HG03097 (cell line): ENCODE measurements at regions not wholly inside any gene's neighbourhood (a gene's known extent, or its start where the extent isn't known, plus 50 kb on each side); places are given as distances from the start of the nearest gene placed in this dataset.
A peak's percentile ranks its signal among the peaks of the same experiment; 100 is the strongest.
"Not testable (repeated sequence)": the region's sequence is repeated elsewhere in the genome, so short reads cannot be mapped to it uniquely, and the experiment has no call there.

ENCODE experiments used
- ATAC-seq: cut with Tn5 transposase; IDR thresholded peaks from one replicate; pipeline ENCODE4 v1.9.1; 2021; ENCODE audit not compliant: unreplicated experiment, low FRiP score

GRCh38 chr5:45893309-45893708 lies 197.1 kb upstream of the HCN1 start:
- ATAC-seq, result no peak

- ATAC-seq, result not testable (repeated sequence)
These were observed 194.4 kb upstream of the HCN1 start for GRCh38 chr5:45890441-45891080.

- no peak for ATAC-seq
These were observed 166.6 kb upstream of the HCN1 start for GRCh38 chr5:45862763-45863162.

- ATAC-seq, result no peak
These were observed 151.7 kb upstream of the HCN1 start for GRCh38 chr5:45847877-45848276.

GRCh38 chr5:45826055-45826454 lies 129.9 kb upstream of the HCN1 start:
- ATAC-seq, result no peak

- no peak for ATAC-seq
These were observed 104.2 kb upstream of the HCN1 start for GRCh38 chr5:45800331-45800730.

GRCh38 chr5:45799388-45799787 lies 103.2 kb upstream of the HCN1 start:
- no peak for ATAC-seq

- ATAC-seq, result no peak
These were observed 100.9 kb upstream of the HCN1 start for GRCh38 chr5:45796959-45797553.

GRCh38 chr5:45795458-45795857 lies 99.3 kb upstream of the HCN1 start:
- ATAC-seq, result no peak

GRCh38 chr5:45793638-45794532 lies 97.7 kb upstream of the HCN1 start:
- peak; percentile 76 for ATAC-seq

- ATAC-seq, result no peak
These were observed 83.9 kb upstream of the HCN1 start for GRCh38 chr5:45779874-45780671.

- ATAC-seq, result no peak
These were observed 78.3 kb upstream of the HCN1 start for GRCh38 chr5:45774528-45774927.

GRCh38 chr5:45772402-45772801 lies 76.2 kb upstream of the HCN1 start:
- no peak for ATAC-seq

GRCh38 chr5:45765561-45765960 lies 69.4 kb upstream of the HCN1 start:
- ATAC-seq, result no peak

- no peak for ATAC-seq
These were observed 54.4 kb upstream of the HCN1 start for GRCh38 chr5:45750574-45750973.

- not testable (repeated sequence) for ATAC-seq
These were observed 52.3 kb upstream of the HCN1 start for GRCh38 chr5:45748511-45748910.
